Nephron (organoid): ENCODE measurements at regions not wholly inside any gene's neighbourhood (a gene's known extent, or its start where the extent isn't known, plus 50 kb on each side); places are given as distances from the start of the nearest gene placed in this dataset.

Source experiments
- H3K27ac Mint-ChIP-seq, 3 experiments: 2 replicates each; pipeline ENCODE4 v1.8.0; 2020; ENCODE audit warnings: mixed read lengths in 3 of 3, mild to moderate bottlenecking in 2 of 3, moderate library complexity in 1 of 3
- H3K27me3 Mint-ChIP-seq: 2 replicates; pipeline ENCODE4 v1.8.0; 2021; ENCODE audit warnings: low read depth, mild to moderate bottlenecking, moderate library complexity, mixed read lengths
- H3K36me3 Mint-ChIP-seq: 2 replicates; pipeline ENCODE4 v1.8.0; 2020; ENCODE audit warnings: low read depth, mixed read lengths
- H3K4me1 Mint-ChIP-seq: 2 replicates; pipeline ENCODE4 v1.8.0; 2020; ENCODE audit warnings: mixed read lengths
- H3K4me3 Mint-ChIP-seq, 3 experiments: 2 replicates each; pipeline ENCODE4 v1.8.0; 2020; ENCODE audit warnings: mild to moderate bottlenecking in 3 of 3, mixed read lengths in 3 of 3, moderate library complexity in 2 of 3
- H3K9me3 Mint-ChIP-seq: 2 replicates; pipeline ENCODE4 v1.8.0; 2020; ENCODE audit warnings: mixed read lengths
- CTCF ChIP-seq, 3 experiments: fragments of 200-600 bp; sonication (generic); IDR thresholded peaks; one replicate each; pipeline ENCODE4 v1.5.0; 2021; ENCODE audit warnings: antibody characterized with exemption in 3 of 3; ENCODE audit not compliant: unreplicated experiment in 3 of 3

DNA sequence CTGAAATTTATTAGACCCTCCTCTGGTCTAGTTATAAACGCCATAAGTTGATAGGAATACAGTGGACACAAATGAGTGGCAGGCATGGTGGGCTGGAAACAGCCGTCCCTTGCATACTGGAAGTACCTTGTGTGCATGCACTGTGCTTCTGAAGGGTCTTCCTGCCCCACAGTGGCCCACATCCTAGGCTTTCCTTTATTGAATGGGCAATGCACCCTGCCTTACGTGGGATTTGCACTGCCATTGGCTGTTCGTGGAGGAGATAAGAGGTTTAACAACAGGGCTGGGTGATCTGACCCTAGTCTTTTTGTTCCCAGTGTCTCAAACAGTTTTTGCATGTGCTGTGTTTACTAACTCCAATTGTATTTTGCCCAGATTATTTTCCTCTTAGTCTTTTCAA is 480.8 kb downstream of the GADD45G start:
- Mint-ChIP-seq H3K4me1 (no peaks in the 10 kb centered on the region), H3K27ac (no peak overlapping the region), H3K9me3 (peaks cover 4% of the 10 kb centered on the region), H3K36me3 (no peaks in the 10 kb centered on the region), H3K4me3 (no peak overlapping the region), H3K27me3 (peaks cover 10% of the 10 kb centered on the region)
- TF ChIP-seq CTCF (IDR thresholded peaks at IDR 0.05; ENCODE audit: unreplicated experiment in 3 of 3), result no peak

DNA sequence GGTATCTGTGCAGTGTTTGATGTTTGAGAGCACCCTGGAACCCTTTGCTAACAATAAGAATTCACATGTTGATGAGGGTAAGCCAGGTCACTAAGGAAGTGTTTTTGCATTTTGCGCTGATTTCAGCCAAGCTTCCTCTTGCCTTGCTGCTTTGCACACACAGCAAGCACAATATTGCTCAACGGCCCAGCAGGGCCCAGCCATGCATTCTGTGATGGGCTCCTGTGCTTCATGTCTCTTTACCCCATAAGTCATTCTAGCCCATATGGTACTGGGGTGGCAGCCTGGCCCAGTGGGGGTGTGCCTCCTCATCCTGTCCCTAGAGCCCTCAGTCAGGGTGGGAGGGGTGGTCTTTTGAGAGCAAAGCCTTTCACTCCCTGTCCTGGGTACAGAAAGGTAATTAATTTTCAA is 481.3 kb downstream of the GADD45G start:
- Mint-ChIP-seq H3K4me3 (no peak overlapping the region), H3K4me1 (no peaks in the 10 kb centered on the region), H3K27ac (no peak overlapping the region), H3K9me3 (peaks cover 4% of the 10 kb centered on the region), H3K36me3 (no peaks in the 10 kb centered on the region), H3K27me3 (peaks cover 6% of the 10 kb centered on the region)
- TF ChIP-seq CTCF (IDR thresholded peaks at IDR 0.05; ENCODE audit: unreplicated experiment in 3 of 3), result no peak

DNA sequence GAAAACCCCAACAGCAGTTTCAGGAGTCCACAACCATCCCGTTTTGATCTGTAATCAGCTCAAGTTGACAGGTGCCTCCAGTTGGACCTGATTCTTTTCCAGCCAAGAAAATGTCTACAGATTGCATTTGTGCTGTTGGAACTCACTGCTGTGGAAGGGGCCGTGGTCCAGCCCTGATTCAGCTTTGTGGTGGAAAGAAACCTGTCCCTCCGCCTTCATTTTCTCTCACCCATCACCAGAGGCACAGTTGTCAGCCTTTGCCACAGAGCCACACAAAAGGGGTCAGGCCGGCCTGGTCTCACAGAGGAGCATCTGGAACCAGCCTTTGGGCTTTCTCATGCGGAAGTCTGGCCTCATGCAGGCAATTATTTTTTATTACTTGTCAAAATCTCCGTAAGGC is 483.6 kb downstream of the GADD45G start:
- no peak overlapping the region for H3K27ac Mint-ChIP-seq
- no peak for TF ChIP-seq CTCF (IDR thresholded peaks at IDR 0.05; ENCODE audit: unreplicated experiment in 3 of 3)
- H3K9me3 Mint-ChIP-seq, result peaks cover 9% of the 10 kb centered on the region
- H3K27me3 Mint-ChIP-seq, result peaks cover 14% of the 10 kb centered on the region
- peaks cover 3% of the 10 kb centered on the region for H3K4me1 Mint-ChIP-seq
- no peak overlapping the region for H3K4me3 Mint-ChIP-seq
- H3K36me3 Mint-ChIP-seq, result no peaks in the 10 kb centered on the region

GRCh38 chr9:90088856-90089255 is 484.0 kb downstream of the GADD45G start:
- Mint-ChIP-seq H3K4me1 (peaks cover 7% of the 10 kb centered on the region), H3K27me3 (peaks cover 18% of the 10 kb centered on the region), H3K9me3 (peaks cover 10% of the 10 kb centered on the region), H3K27ac (no peak overlapping the region), H3K36me3 (no peaks in the 10 kb centered on the region), H3K4me3 (no peak overlapping the region)
- TF ChIP-seq CTCF (IDR thresholded peaks at IDR 0.05; ENCODE audit: unreplicated experiment in 3 of 3), result no peak

DNA sequence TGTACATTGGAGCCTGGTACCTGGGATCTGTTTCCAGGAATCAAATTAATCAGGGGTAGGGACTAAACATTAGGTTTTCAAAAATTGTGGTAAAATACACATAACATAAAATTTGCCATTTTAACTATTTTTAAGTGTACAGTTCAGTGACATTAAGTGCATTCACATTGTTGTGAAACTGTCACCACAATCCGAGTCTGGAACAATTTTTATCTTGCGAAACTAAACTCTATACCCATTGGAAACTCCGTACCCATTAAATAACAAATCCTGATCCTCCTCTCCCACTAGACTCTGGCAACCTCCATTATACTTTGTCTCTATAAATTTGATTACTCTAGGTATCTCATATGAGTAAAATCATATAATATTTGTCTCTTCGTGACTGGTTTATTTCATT is 486.2 kb downstream of the GADD45G start:
- Mint-ChIP-seq H3K4me1 (peaks cover 17% of the 10 kb centered on the region), H3K27me3 (peaks cover 18% of the 10 kb centered on the region), H3K4me3 (no peak overlapping the region), H3K27ac (no peak overlapping the region), H3K36me3 (no peaks in the 10 kb centered on the region), H3K9me3 (peaks cover 10% of the 10 kb centered on the region)
- TF ChIP-seq CTCF (IDR thresholded peaks at IDR 0.05; ENCODE audit: unreplicated experiment in 3 of 3), result no peak

DNA sequence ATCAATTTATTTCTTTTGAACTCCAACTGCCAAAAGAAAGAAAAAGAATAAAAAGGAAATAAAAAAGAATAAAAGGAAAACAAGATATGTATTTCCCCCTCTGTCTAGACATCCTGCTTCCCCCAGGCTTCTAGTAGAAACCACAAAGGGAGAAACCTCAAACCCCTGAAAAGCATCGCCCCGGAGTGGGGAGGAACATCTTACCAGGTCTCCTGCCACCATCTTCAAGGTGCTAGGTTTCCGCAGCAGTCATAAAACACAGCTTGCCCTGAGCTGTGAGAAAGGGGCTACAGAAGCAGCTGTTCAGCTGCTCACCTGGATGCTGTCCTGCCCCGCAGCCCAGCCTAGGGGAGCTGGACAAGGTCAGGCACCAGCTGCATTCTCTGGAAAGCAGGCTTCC is 487.7 kb downstream of the GADD45G start:
- H3K27me3 Mint-ChIP-seq, result peaks cover 18% of the 10 kb centered on the region
- no peak overlapping the region for H3K4me3 Mint-ChIP-seq
- peaks cover 19% of the 10 kb centered on the region for H3K4me1 Mint-ChIP-seq
- TF ChIP-seq CTCF (IDR thresholded peaks at IDR 0.05; ENCODE audit: unreplicated experiment in 3 of 3), result no peak
- peaks cover 10% of the 10 kb centered on the region for H3K9me3 Mint-ChIP-seq
- H3K27ac Mint-ChIP-seq, result no peak overlapping the region
- H3K36me3 Mint-ChIP-seq, result no peaks in the 10 kb centered on the region
